B cell (primary cell): ENCODE measurements at regions not wholly inside any gene's neighbourhood (a gene's known extent, or its start where the extent isn't known, plus 50 kb on each side); places are given as distances from the start of the nearest gene placed in this dataset.

ENCODE experiments used
- ATAC-seq: fragments of 200-7000 bp; cut with Tn5 transposase; one replicate; pipeline ENCODE4 v1.10.0; 2021; ENCODE audit warnings: low read depth, mild to moderate bottlenecking, moderate number of reproducible peaks, moderate library complexity
- CTCF ChIA-PET: fragments of 350-600 bp; sonication (Branson Sonifier 250); formaldehyde crosslinking; loops from one replicate; lab custom pipeline; 2021; ENCODE audit warnings: antibody characterized with exemption, inconsistent platforms; lab: Charles Lee
- POLR2A ChIA-PET: fragments of 350-600 bp; sonication (Branson Sonifier 250); formaldehyde crosslinking; loops from one replicate; lab custom pipeline; 2021; ENCODE audit warnings: antibody characterized with exemption; lab: Charles Lee
- DNase-seq: peaks from one replicate; pipeline ENCODE4 v3.0.0; 2013
- H2AFZ ChIP-seq: 2 replicates; pipeline ENCODE4 v1.6.1; 2012; ENCODE audit warnings: mild to moderate bottlenecking, low read depth, low read length; ENCODE audit not compliant: insufficient read depth, poor library complexity, severe bottlenecking
- H3K27ac ChIP-seq, 2 donors: 1 replicate in 1 of 2; 2 replicates in 1 of 2; pipeline ENCODE4 v1.5.1; 2012 to 2013; ENCODE audit warnings: low read length in 2 of 2, mild to moderate bottlenecking in 2 of 2, moderate library complexity in 1 of 2
- H3K27me3 ChIP-seq, 4 experiments: fragments of 200-600 bp in 1 of 4; sonication (generic) in 1 of 4; replicated peaks in 1 of 4; 1 replicate in 2 of 4; 2 replicates in 2 of 4; pipeline versions ENCODE4 v1.6.1 to v1.7.0; 2013 to 2016; ENCODE audit warnings: low read length in 3 of 4, mild to moderate bottlenecking in 2 of 4, mixed read lengths in 1 of 4, moderate library complexity in 1 of 4; ENCODE audit not compliant: insufficient read depth in 4 of 4, control insufficient read depth in 3 of 4; ENCODE audit errors: control extremely low read depth in 1 of 4
- H3K36me3 ChIP-seq, 2 experiments: replicated peaks in 1 of 2; 1 replicate in 1 of 2; 2 replicates in 1 of 2; pipeline versions ENCODE4 v1.6.1 to v1.7.1; 2013; ENCODE audit warnings: low read length in 1 of 2; ENCODE audit not compliant: insufficient read depth in 2 of 2, control insufficient read depth in 1 of 2; ENCODE audit errors: control extremely low read depth in 1 of 2, extremely low read depth in 1 of 2
- H3K4me1 ChIP-seq, 2 donors: fragments of 200-600 bp in 1 of 2; sonication (generic) in 1 of 2; 1 replicate in 1 of 2; 2 replicates in 1 of 2; pipeline versions ENCODE4 v1.5.1 to v1.6.1; 2013 to 2017; ENCODE audit warnings: low read length in 2 of 2; ENCODE audit not compliant: control insufficient read depth in 2 of 2, insufficient read depth in 2 of 2
- H3K4me2 ChIP-seq: replicated peaks from 2 replicates; pipeline ENCODE3; 2012; ENCODE audit warnings: mild to moderate bottlenecking, low read depth, low read length; ENCODE audit not compliant: poor library complexity, severe bottlenecking
- H3K4me3 ChIP-seq, 5 experiments: fragments of 200-600 bp in 1 of 5; sonication (generic) in 1 of 5; 1 replicate in 3 of 5; 2 replicates in 2 of 5; pipeline versions ENCODE4 v1.5.1 to v1.7.0; 2011 to 2016; ENCODE audit warnings: low read length in 4 of 5, mild to moderate bottlenecking in 4 of 5, low read depth in 2 of 5, control low read depth in 1 of 5, moderate library complexity in 1 of 5; ENCODE audit not compliant: insufficient read depth in 1 of 5; ENCODE audit errors: control extremely low read depth in 1 of 5, extremely low read depth in 1 of 5
- H3K79me2 ChIP-seq: fragments of 200-600 bp; sonication (generic); one replicate; pipeline ENCODE4 v1.6.0; 2016; ENCODE audit warnings: low read length; ENCODE audit not compliant: control insufficient read depth, insufficient read depth
- H3K9ac ChIP-seq: fragments of 200-600 bp; sonication (generic); 2 replicates; pipeline ENCODE4 v1.6.1; 2017; ENCODE audit warnings: mild to moderate bottlenecking, low read length, moderate library complexity
- H3K9me3 ChIP-seq, 3 donors: one replicate each; pipeline versions ENCODE4 v1.6.1 to v1.7.1; 2013; ENCODE audit warnings: low read length in 2 of 3; ENCODE audit not compliant: control insufficient read depth in 2 of 3, insufficient read depth in 1 of 3; ENCODE audit errors: control extremely low read depth in 1 of 3
- H4K20me1 ChIP-seq: 2 replicates; pipeline ENCODE4 v1.6.0; 2012; ENCODE audit warnings: mild to moderate bottlenecking, low read length; ENCODE audit not compliant: insufficient read depth, control insufficient read depth, poor library complexity, severe bottlenecking
- H3K27ac Mint-ChIP-seq: one replicate; pipeline ENCODE4 v1.8.0; 2021; ENCODE audit warnings: mixed read lengths
- H3K27me3 Mint-ChIP-seq: one replicate; pipeline ENCODE4 v1.8.0; 2021; ENCODE audit warnings: mixed read lengths
- H3K4me1 Mint-ChIP-seq: one replicate; pipeline ENCODE4 v1.8.0; 2021; ENCODE audit warnings: mixed read lengths
- H3K4me3 Mint-ChIP-seq: one replicate; pipeline ENCODE4 v1.8.0; 2021; ENCODE audit warnings: mixed read lengths
- H3K9me3 Mint-ChIP-seq: one replicate; pipeline ENCODE4 v1.8.0; 2022; ENCODE audit warnings: mixed read lengths; ENCODE audit not compliant: insufficient read depth
- EZH2 ChIP-seq: IDR thresholded peaks from 2 replicates; pipeline ENCODE4 v1.6.1; 2012; ENCODE audit warnings: borderline replicate concordance, low read depth, mild to moderate bottlenecking, moderate library complexity, low read length; ENCODE audit not compliant: insufficient read depth, poor library complexity, severe bottlenecking
- WGBS: methylation state at CpG from one replicate; pipeline ENCODE4 v1.1.5; 2013; ENCODE audit warnings: missing lambda C conversion rate; ENCODE audit not compliant: insufficient coverage; 5-methylcytosine and 5-hydroxymethylcytosine counted together
- intact Hi-C: fragments of 100-400 bp; cut with micrococcal nuclease; formaldehyde crosslinking; loops from one replicate; pipeline ENCODE4 v1.10.0; 2022
- TF ChIP-seq, protein P1 (sequence below): fragments of 200-600 bp; IDR thresholded peaks from one replicate; pipeline ENCODE4 v1.8.0; 2022; ENCODE audit warnings: antibody characterized with exemption, mild to moderate bottlenecking

DNA sequence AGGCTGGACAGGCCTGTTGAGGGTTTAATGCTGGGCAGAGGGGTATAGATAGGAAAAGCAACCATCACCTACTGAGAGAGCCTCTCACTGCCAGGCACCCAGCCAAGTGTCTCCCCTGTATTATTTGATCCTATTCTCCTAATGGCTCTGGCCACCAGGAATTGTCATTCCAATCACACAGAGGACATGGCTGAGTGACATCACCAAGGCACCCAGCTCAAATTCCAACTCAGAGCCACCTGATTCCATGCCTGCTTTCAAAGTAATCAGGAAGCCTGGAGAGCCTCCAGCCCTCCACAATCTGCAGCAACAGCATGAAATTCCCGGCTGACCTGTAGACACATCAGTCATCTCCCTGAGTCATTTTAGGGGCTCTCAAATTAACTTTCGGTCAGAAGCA is 368.9 kb upstream of the C16orf82 start:
- WGBS, result 100% methylated on average over 1 of the region's 2 CpGs

DNA sequence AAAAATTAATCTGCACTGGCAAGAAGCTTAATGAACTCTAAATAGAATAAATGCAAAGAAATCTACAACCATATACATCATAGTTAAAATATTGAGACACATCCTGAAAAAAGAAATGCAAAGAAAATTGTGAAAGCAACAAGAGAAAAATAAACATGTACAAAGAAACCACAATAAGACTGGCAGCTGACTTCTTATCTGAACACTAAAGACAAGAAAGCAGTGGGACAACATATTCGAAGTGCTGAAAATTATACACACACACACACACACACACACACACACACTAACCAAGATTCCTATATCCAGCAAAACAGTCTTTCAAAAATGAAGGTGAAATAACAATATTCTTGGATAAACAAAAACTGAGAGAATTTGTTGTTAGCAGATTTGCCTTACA is 366.5 kb upstream of the C16orf82 start:
- Mint-ChIP-seq H3K27me3 (peaks cover 33% of the 10 kb centered on the region), H3K9me3 (peaks cover 11% of the 10 kb centered on the region), H3K4me3 (no peak overlapping the region), H3K4me1 (peaks cover 2% of the 10 kb centered on the region), H3K27ac (no peak overlapping the region)
- H3K4me2 ChIP-seq, result no peak overlapping the region
- DNase-seq (no peak), ATAC-seq (no peak)
- peaks cover 4 to 33% (median 16%) of the 10 kb centered on the region in 3 donors for H3K9me3 ChIP-seq
- peaks cover 0 to 22% (median 14%) of the 10 kb centered on the region in 4 experiments for H3K27me3 ChIP-seq
- ChIA-PET CTCF (no interaction called here), POLR2A (no interaction called here)
- no peak overlapping the region for H2AFZ ChIP-seq
- H3K27ac ChIP-seq, result no peak overlapping the region
- no peak overlapping the region for H3K4me3 ChIP-seq
- TF ChIP-seq, protein P1, sequence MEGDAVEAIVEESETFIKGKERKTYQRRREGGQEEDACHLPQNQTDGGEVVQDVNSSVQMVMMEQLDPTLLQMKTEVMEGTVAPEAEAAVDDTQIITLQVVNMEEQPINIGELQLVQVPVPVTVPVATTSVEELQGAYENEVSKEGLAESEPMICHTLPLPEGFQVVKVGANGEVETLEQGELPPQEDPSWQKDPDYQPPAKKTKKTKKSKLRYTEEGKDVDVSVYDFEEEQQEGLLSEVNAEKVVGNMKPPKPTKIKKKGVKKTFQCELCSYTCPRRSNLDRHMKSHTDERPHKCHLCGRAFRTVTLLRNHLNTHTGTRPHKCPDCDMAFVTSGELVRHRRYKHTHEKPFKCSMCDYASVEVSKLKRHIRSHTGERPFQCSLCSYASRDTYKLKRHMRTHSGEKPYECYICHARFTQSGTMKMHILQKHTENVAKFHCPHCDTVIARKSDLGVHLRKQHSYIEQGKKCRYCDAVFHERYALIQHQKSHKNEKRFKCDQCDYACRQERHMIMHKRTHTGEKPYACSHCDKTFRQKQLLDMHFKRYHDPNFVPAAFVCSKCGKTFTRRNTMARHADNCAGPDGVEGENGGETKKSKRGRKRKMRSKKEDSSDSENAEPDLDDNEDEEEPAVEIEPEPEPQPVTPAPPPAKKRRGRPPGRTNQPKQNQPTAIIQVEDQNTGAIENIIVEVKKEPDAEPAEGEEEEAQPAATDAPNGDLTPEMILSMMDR, result no peak
- no peak for TF ChIP-seq EZH2
- no peaks in the 10 kb centered on the region for H3K79me2 ChIP-seq
- intact Hi-C loops, result no loop called here
- no peaks in the 10 kb centered on the region for H4K20me1 ChIP-seq
- H3K4me1 ChIP-seq, result peaks cover 3 to 5% of the 10 kb centered on the region in 2 donors
- WGBS, result no CpG with 5 or more reads among the region's 1 CpG
- H3K9ac ChIP-seq, result no peak overlapping the region
- no peaks in the 10 kb centered on the region for H3K36me3 ChIP-seq

More for the DNA sequence above, 368.9 kb upstream of the C16orf82 start:
- Histone ChIP-seq H3K79me2 (no peaks in the 10 kb centered on the region), H3K36me3 (no peaks in the 10 kb centered on the region), H3K4me1 (peaks cover 3 to 5% of the 10 kb centered on the region in 2 donors), H3K27ac (no peak overlapping the region), H3K9me3 (peaks cover 6 to 40% (median 16%) of the 10 kb centered on the region in 3 donors), H3K4me3 (no peak overlapping the region), H3K27me3 (peaks cover 0 to 22% (median 14%) of the 10 kb centered on the region in 4 experiments), H3K9ac (no peak overlapping the region), H2AFZ (no peak overlapping the region), H3K4me2 (no peak overlapping the region), H4K20me1 (no peaks in the 10 kb centered on the region)
- ATAC-seq, result no peak
- ChIA-PET CTCF (no interaction called here), POLR2A (no interaction called here)
- peaks cover 11% of the 10 kb centered on the region for H3K9me3 Mint-ChIP-seq
- peaks cover 38% of the 10 kb centered on the region for H3K27me3 Mint-ChIP-seq
- H3K4me1 Mint-ChIP-seq, result peaks cover 2% of the 10 kb centered on the region
- H3K4me3 Mint-ChIP-seq, result no peak overlapping the region
- TF ChIP-seq, protein P1, result no peak
- TF ChIP-seq EZH2, result no peak
- DNase-seq, result no peak
- intact Hi-C loops, result no loop called here
- H3K27ac Mint-ChIP-seq, result no peak overlapping the region
